HEK293T (cell line): ENCODE measurements at regions not wholly inside any gene's neighbourhood (a gene's known extent, or its start where the extent isn't known, plus 50 kb on each side); places are given as distances from the start of the nearest gene placed in this dataset.

Experiments used
- CTCF ChIA-PET: fragments of 350-600 bp; formaldehyde crosslinking; extraction: SDS; loops from one replicate; lab custom pipeline; 2021; ENCODE audit warnings: antibody characterized with exemption, inconsistent platforms; lab: Yijun Ruan, JAX
- POLR2A ChIA-PET: fragments of 350-600 bp; formaldehyde crosslinking; extraction: SDS; loops from one replicate; lab custom pipeline; 2020; ENCODE audit warnings: antibody characterized with exemption, inconsistent platforms; lab: Yijun Ruan, JAX
- DNase-seq: peaks from one replicate; pipeline ENCODE4 v3.0.0; 2012; ENCODE audit warnings: mixed read lengths; ENCODE audit errors: extremely low spot score
- ARNT ChIP-seq: fragments of 450-650 bp; IDR thresholded peaks from 2 replicates; pipeline ENCODE4 v1.6.1; 2017; ENCODE audit warnings: mild to moderate bottlenecking
- BHLHE40 ChIP-seq: fragments of 450-650 bp; IDR thresholded peaks from 2 replicates; pipeline ENCODE4 v1.6.1; 2016; ENCODE audit warnings: mild to moderate bottlenecking, moderate library complexity, borderline replicate concordance
- CTBP1 ChIP-seq: fragments of 450-650 bp; IDR thresholded peaks from 2 replicates; pipeline ENCODE4 v1.6.1; 2016; ENCODE audit warnings: borderline replicate concordance
- ELF4 ChIP-seq: fragments of 450-650 bp; IDR thresholded peaks from 2 replicates; pipeline ENCODE4 v1.6.1; 2017; ENCODE audit warnings: antibody characterized with exemption
- FOXA1 ChIP-seq: fragments of 450-650 bp; IDR thresholded peaks from 2 replicates; pipeline ENCODE4 v1.6.1; 2016; ENCODE audit warnings: mild to moderate bottlenecking
- FOXK2 ChIP-seq: fragments of 450-650 bp; IDR thresholded peaks from 2 replicates; pipeline ENCODE4 v1.6.1; 2016; ENCODE audit warnings: mild to moderate bottlenecking
- FOXM1 ChIP-seq: fragments of 450-650 bp; IDR thresholded peaks from 2 replicates; pipeline ENCODE4 v1.6.1; 2017; ENCODE audit warnings: mild to moderate bottlenecking, borderline replicate concordance
- HDGF ChIP-seq: fragments of 450-650 bp; IDR thresholded peaks from 2 replicates; pipeline ENCODE4 v1.6.1; 2017; ENCODE audit warnings: antibody characterized with exemption, borderline replicate concordance
- L3MBTL2 ChIP-seq: fragments of 450-650 bp; conservative IDR thresholded peaks from 2 replicates; pipeline ENCODE4 v1.6.1; 2016; ENCODE audit warnings: mild to moderate bottlenecking
- LEF1 ChIP-seq: fragments of 450-650 bp; IDR thresholded peaks from 2 replicates; pipeline ENCODE4 v1.6.1; 2017; ENCODE audit warnings: mild to moderate bottlenecking, borderline replicate concordance
- NFRKB ChIP-seq: fragments of 450-650 bp; IDR thresholded peaks from 2 replicates; pipeline ENCODE4 v1.6.1; 2016; ENCODE audit warnings: mild to moderate bottlenecking, moderate library complexity
- PKNOX1 ChIP-seq: fragments of 450-650 bp; IDR thresholded peaks from 2 replicates; pipeline ENCODE4 v1.6.1; 2016
- SP1 ChIP-seq: fragments of 450-650 bp; IDR thresholded peaks from 2 replicates; pipeline ENCODE4 v1.6.1; 2017
- SUZ12 ChIP-seq: fragments of 450-650 bp; IDR thresholded peaks from 2 replicates; pipeline ENCODE4 v1.6.1; 2016; ENCODE audit warnings: mild to moderate bottlenecking
- TARDBP ChIP-seq: fragments of 450-650 bp; IDR thresholded peaks from 2 replicates; pipeline ENCODE4 v1.6.1; 2016
- ZNF384 ChIP-seq: fragments of 450-650 bp; IDR thresholded peaks from 2 replicates; pipeline ENCODE4 v1.6.1; 2016

GRCh38 chr1:239574112-239574511 lies 187.7 kb downstream of the CHRM3 start:
- CTCF ChIA-PET = no interaction called here
- TF ChIP-seq NFRKB = no peak
- TF ChIP-seq BHLHE40 = no peak
- no peak for TF ChIP-seq TARDBP
- no peak for TF ChIP-seq CTBP1
- no peak for TF ChIP-seq HDGF
- TF ChIP-seq PKNOX1 = no peak
- TF ChIP-seq ARNT = no peak
- TF ChIP-seq FOXK2 = no peak
- no peak for TF ChIP-seq FOXA1
- TF ChIP-seq FOXM1 = no peak
- TF ChIP-seq SP1 = no peak
- no peak for TF ChIP-seq ZNF384
- no peak for TF ChIP-seq SUZ12
- no peak for TF ChIP-seq LEF1
- TF ChIP-seq L3MBTL2 = no peak
- TF ChIP-seq ELF4 = no peak
- POLR2A ChIA-PET = no interaction called here
- DNase-seq = no peak

- DNase-seq = no peak
- POLR2A ChIA-PET = no interaction called here
These were observed 188.7 kb downstream of the CHRM3 start for GRCh38 chr1:239575113-239575512.

GRCh38 chr1:239583536-239583935 lies 197.2 kb downstream of the CHRM3 start:
- no peak for DNase-seq
- TF ChIP-seq PKNOX1 (no peak), ZNF384 (no peak), TARDBP (no peak), SUZ12 (no peak), SP1 (no peak), NFRKB (no peak), CTBP1 (no peak), HDGF (no peak), FOXK2 (no peak), ARNT (no peak), ELF4 (no peak), FOXM1 (no peak), FOXA1 (no peak)
- ChIA-PET CTCF (no interaction called here), POLR2A (no interaction called here)

More at GRCh38 chr1:239575113-239575512, 188.7 kb downstream of the CHRM3 start:
- TF ChIP-seq LEF1 (no peak), ARNT (no peak), BHLHE40 (no peak), SUZ12 (no peak), TARDBP (no peak), L3MBTL2 (no peak), NFRKB (no peak), FOXK2 (no peak), FOXA1 (no peak), FOXM1 (no peak), ELF4 (no peak), PKNOX1 (no peak), SP1 (no peak), CTBP1 (no peak), ZNF384 (no peak), HDGF (no peak)
- CTCF ChIA-PET = no interaction called here

GRCh38 chr1:239586128-239586527 lies 199.8 kb downstream of the CHRM3 start:
- TF ChIP-seq FOXK2 (no peak), L3MBTL2 (no peak), TARDBP (no peak), BHLHE40 (no peak), CTBP1 (no peak), LEF1 (no peak), SP1 (no peak), FOXM1 (no peak), FOXA1 (no peak), ARNT (no peak), HDGF (no peak)
- POLR2A ChIA-PET = no interaction called here
- no peak for DNase-seq
- CTCF ChIA-PET = no interaction called here

- no peak for DNase-seq
- CTCF ChIA-PET = no interaction called here
- no peak for TF ChIP-seq CTBP1
- no peak for TF ChIP-seq FOXA1
- TF ChIP-seq LEF1 = no peak
- TF ChIP-seq ARNT = no peak
- TF ChIP-seq SP1 = no peak
- TF ChIP-seq BHLHE40 = no peak
- no peak for TF ChIP-seq FOXM1
- POLR2A ChIA-PET = no interaction called here
These were observed 200.7 kb downstream of the CHRM3 start for GRCh38 chr1:239587066-239587465.

- ChIA-PET CTCF (no interaction called here), POLR2A (no interaction called here)
- no peak for DNase-seq
- TF ChIP-seq ELF4 (no peak), L3MBTL2 (no peak), HDGF (no peak), SUZ12 (no peak), ZNF384 (no peak), TARDBP (no peak), FOXM1 (no peak)
These were observed 201.4 kb downstream of the CHRM3 start for GRCh38 chr1:239587574-239588369.
